H9 (cell line): ENCODE measurements at regions not wholly inside any gene's neighbourhood (a gene's known extent, or its start where the extent isn't known, plus 50 kb on each side); places are given as distances from the start of the nearest gene placed in this dataset.
"Not testable (repeated sequence)": the region's sequence is repeated elsewhere in the genome, so short reads cannot be mapped to it uniquely, and the experiment has no call there.

Experiments
- DNase-seq: peaks from one replicate; pipeline ENCODE4 v3.0.0-alpha.2; 2017
- H2AFZ ChIP-seq: one replicate; pipeline ENCODE4 v1.6.1; 2013; ENCODE audit warnings: mild to moderate bottlenecking, low read length, control low read depth, moderate library complexity
- H2AK5ac ChIP-seq: 2 replicates; pipeline ENCODE4 v1.6.1; 2013; ENCODE audit warnings: low read length, control low read depth, mixed read lengths; ENCODE audit not compliant: insufficient read length
- H2BK120ac ChIP-seq: one replicate; pipeline ENCODE4 v1.6.1; 2013; ENCODE audit warnings: low read depth, mild to moderate bottlenecking, low read length, control low read depth, inconsistent platforms; ENCODE audit not compliant: poor library complexity, severe bottlenecking
- H2BK12ac ChIP-seq: 2 replicates; pipeline ENCODE4 v1.6.1; 2013; ENCODE audit warnings: low read length, control low read depth, mixed read lengths, low read depth; ENCODE audit not compliant: insufficient read length
- H2BK15ac ChIP-seq: 2 replicates; pipeline ENCODE4 v1.6.1; 2013; ENCODE audit warnings: low read depth, low read length, control low read depth
- H2BK20ac ChIP-seq: one replicate; pipeline ENCODE4 v1.6.1; 2013; ENCODE audit warnings: low read depth, mild to moderate bottlenecking, low read length, control low read depth, inconsistent platforms; ENCODE audit not compliant: poor library complexity, severe bottlenecking
- H2BK5ac ChIP-seq: 2 replicates; pipeline ENCODE4 v1.6.1; 2013; ENCODE audit warnings: low read length, control low read depth, mixed read lengths; ENCODE audit not compliant: insufficient read length
- H3K14ac ChIP-seq: 2 replicates; pipeline ENCODE4 v1.6.1; 2013; ENCODE audit warnings: low read length, control low read depth; ENCODE audit not compliant: insufficient read depth
- H3K18ac ChIP-seq: 2 replicates; pipeline ENCODE4 v1.6.1; 2013; ENCODE audit warnings: low read depth, mild to moderate bottlenecking, mixed read lengths, low read length, control low read depth; ENCODE audit not compliant: insufficient read length
- H3K23ac ChIP-seq: 2 replicates; pipeline ENCODE4 v1.6.1; 2013; ENCODE audit warnings: low read length, control low read depth, mixed read lengths, low read depth; ENCODE audit not compliant: insufficient read length
- H3K23me2 ChIP-seq: 2 replicates; pipeline ENCODE4 v1.6.1; 2013; ENCODE audit warnings: low read depth, mild to moderate bottlenecking, mixed read lengths, low read length, control low read depth; ENCODE audit not compliant: insufficient read length, poor library complexity, severe bottlenecking
- H3K27ac ChIP-seq: 2 replicates; pipeline ENCODE4 v1.5.1; 2013; ENCODE audit warnings: low read length, control low read depth, mixed read lengths, low read depth; ENCODE audit not compliant: insufficient read length
- H3K27me3 ChIP-seq: 2 replicates; pipeline ENCODE4 v1.6.1; 2013; ENCODE audit warnings: low read length, control low read depth, inconsistent platforms; ENCODE audit not compliant: insufficient read depth
- H3K4ac ChIP-seq: 2 replicates; pipeline ENCODE4 v1.6.1; 2013; ENCODE audit warnings: low read depth, mild to moderate bottlenecking, control low read depth, inconsistent platforms, low read length, moderate library complexity
- H3K4me1 ChIP-seq: 2 replicates; pipeline ENCODE4 v1.6.1; 2013; ENCODE audit warnings: low read length, control low read depth, inconsistent platforms; ENCODE audit not compliant: insufficient read depth
- H3K4me2 ChIP-seq: 2 replicates; pipeline ENCODE4 v1.6.1; 2013; ENCODE audit warnings: low read length, control low read depth, mixed read lengths; ENCODE audit not compliant: insufficient read length, insufficient read depth
- H3K56ac ChIP-seq: 2 replicates; pipeline ENCODE4 v1.6.1; 2013; ENCODE audit warnings: low read depth, mild to moderate bottlenecking, mixed read lengths, low read length, control low read depth; ENCODE audit not compliant: insufficient read length
- H3K79me1 ChIP-seq: 2 replicates; pipeline ENCODE4 v1.6.1; 2013; ENCODE audit warnings: low read depth, mild to moderate bottlenecking, moderate library complexity, low read length, control low read depth, inconsistent platforms; ENCODE audit not compliant: insufficient read depth, poor library complexity, severe bottlenecking
- H3K79me2 ChIP-seq: 2 replicates; pipeline ENCODE4 v1.6.1; 2013; ENCODE audit warnings: low read length, control low read depth, inconsistent platforms; ENCODE audit not compliant: insufficient read depth
- H3K9ac ChIP-seq: 2 replicates; pipeline ENCODE4 v1.6.1; 2013; ENCODE audit warnings: low read length, control low read depth, mixed read lengths; ENCODE audit not compliant: insufficient read length; ENCODE audit errors: extremely low read depth
- H3K9me3 ChIP-seq: one replicate; pipeline ENCODE4 v1.6.1; 2013; ENCODE audit warnings: low read depth, low read length, inconsistent platforms; ENCODE audit not compliant: control insufficient read depth
- H3T11ph ChIP-seq: one replicate; pipeline ENCODE4 v1.6.1; 2013; ENCODE audit warnings: mild to moderate bottlenecking, low read length, control low read depth, inconsistent platforms
- H4K20me1 ChIP-seq: one replicate; pipeline ENCODE4 v1.6.1; 2013; ENCODE audit not compliant: control insufficient read depth, insufficient read length, insufficient read depth
- H4K5ac ChIP-seq: 2 replicates; pipeline ENCODE4 v1.6.1; 2013; ENCODE audit warnings: low read depth, mild to moderate bottlenecking, mixed read lengths, low read length, control low read depth; ENCODE audit not compliant: insufficient read length
- H4K8ac ChIP-seq: replicated peaks from 2 replicates; pipeline ENCODE4 v1.6.1; 2013; ENCODE audit warnings: low read length, control low read depth, mixed read lengths, low read depth; ENCODE audit not compliant: insufficient read length
- H4K91ac ChIP-seq: 2 replicates; pipeline ENCODE4 v1.6.1; 2013; ENCODE audit warnings: low read depth, mild to moderate bottlenecking, moderate library complexity, mixed read lengths, low read length, control low read depth; ENCODE audit not compliant: insufficient read length
- H3K27ac Mint-ChIP-seq, 3 experiments: 2 replicates in 2 of 3; 3 replicates in 1 of 3; pipeline ENCODE4 v1.8.0; 2020 to 2021; ENCODE audit warnings: mixed read lengths in 3 of 3, mild to moderate bottlenecking in 1 of 3, moderate library complexity in 1 of 3
- H3K27me3 Mint-ChIP-seq: 2 replicates; pipeline ENCODE4 v1.8.0; 2021; ENCODE audit warnings: low read depth, mild to moderate bottlenecking, moderate library complexity, mixed read lengths
- H3K36me3 Mint-ChIP-seq, 3 experiments: 2 replicates in 2 of 3; 3 replicates in 1 of 3; pipeline ENCODE4 v1.8.0; 2020 to 2021; ENCODE audit warnings: low read depth in 3 of 3, mixed read lengths in 3 of 3; ENCODE audit not compliant: insufficient read depth in 1 of 3
- H3K4me1 Mint-ChIP-seq, 2 experiments: 2 replicates each; pipeline ENCODE4 v1.8.0; 2020; ENCODE audit warnings: mixed read lengths in 2 of 2
- H3K4me3 Mint-ChIP-seq, 2 experiments: 2 replicates in 1 of 2; 3 replicates in 1 of 2; pipeline ENCODE4 v1.8.0; 2020 to 2021; ENCODE audit warnings: mild to moderate bottlenecking in 2 of 2, mixed read lengths in 2 of 2, moderate library complexity in 1 of 2
- H3K9me3 Mint-ChIP-seq, 2 experiments: 2 replicates in 1 of 2; 3 replicates in 1 of 2; pipeline ENCODE4 v1.8.0; 2020; ENCODE audit warnings: mild to moderate bottlenecking in 2 of 2, mixed read lengths in 2 of 2, moderate library complexity in 1 of 2
- whole genome bisulfite sequencing: extraction: QIAGEN DNeasy Blood & Tissue Kit; methylation state at CpG from one replicate; pipeline ENCODE4 v1.1.7; 2013; ENCODE audit warnings: missing lambda C conversion rate, low lambda C conversion rate, mixed read lengths; ENCODE audit not compliant: insufficient read length; ENCODE audit errors: extremely low coverage; 5-methylcytosine and 5-hydroxymethylcytosine counted together

GRCh38 chr2:87429931-87430275 is 318.0 kb upstream of the PLGLB2 start:
- not testable (repeated sequence) for H2AFZ ChIP-seq, H3K79me2 ChIP-seq, H4K91ac ChIP-seq, H3K36me3 Mint-ChIP-seq, H3K56ac ChIP-seq, H2BK5ac ChIP-seq, H2BK120ac ChIP-seq, H3K23ac ChIP-seq, H4K8ac ChIP-seq, H3K27me3 Mint-ChIP-seq, H3K4me1 Mint-ChIP-seq, H3K4ac ChIP-seq, H3K79me1 ChIP-seq, H3K27me3 ChIP-seq, H4K5ac ChIP-seq, H3K9me3 Mint-ChIP-seq, DNase-seq, H3K9ac ChIP-seq, H3K23me2 ChIP-seq, H3K4me2 ChIP-seq, H2AK5ac ChIP-seq, H2BK12ac ChIP-seq, H3K4me1 ChIP-seq, H4K20me1 ChIP-seq, H3K4me3 Mint-ChIP-seq, H2BK20ac ChIP-seq, H3T11ph ChIP-seq, H2BK15ac ChIP-seq, H3K27ac Mint-ChIP-seq, H3K27ac ChIP-seq, H3K9me3 ChIP-seq, H3K18ac ChIP-seq, H3K14ac ChIP-seq
- WGBS: no CpG with 5 or more reads among the region's 4 CpGs

DNA sequence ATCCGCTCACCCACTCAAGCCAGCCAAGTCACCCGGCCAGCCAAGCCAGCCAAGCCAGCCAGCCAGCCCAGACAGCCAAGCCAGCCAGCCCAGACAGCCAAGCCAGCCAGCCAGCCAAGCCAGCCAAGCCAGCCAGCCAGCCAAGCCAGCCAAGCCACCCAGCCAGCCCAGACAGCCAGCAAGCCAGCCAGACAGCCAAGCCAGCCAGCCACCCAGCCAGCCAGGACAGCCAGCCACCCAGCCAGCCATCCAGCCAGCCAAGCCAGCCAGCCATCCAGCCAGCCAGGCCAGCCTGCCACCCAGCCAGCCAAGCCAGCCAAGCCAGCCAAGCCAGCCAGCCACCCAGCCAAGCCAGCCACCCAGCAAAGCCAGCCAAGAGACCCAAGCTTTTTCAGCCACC is 316.8 kb upstream of the PLGLB2 start:
- not testable (repeated sequence) for H3T11ph ChIP-seq, H2BK5ac ChIP-seq, H3K27ac Mint-ChIP-seq, H3K4me1 ChIP-seq, H3K4me1 Mint-ChIP-seq, H3K79me1 ChIP-seq, H4K8ac ChIP-seq, DNase-seq, H3K9me3 Mint-ChIP-seq, H3K18ac ChIP-seq, H2AFZ ChIP-seq, H3K14ac ChIP-seq, H3K4me3 Mint-ChIP-seq, H2BK15ac ChIP-seq, H2BK20ac ChIP-seq, H3K4me2 ChIP-seq, H3K23me2 ChIP-seq, H3K23ac ChIP-seq, H3K27me3 ChIP-seq, H2AK5ac ChIP-seq, H3K56ac ChIP-seq, H3K9ac ChIP-seq, H3K79me2 ChIP-seq, H4K91ac ChIP-seq, H4K5ac ChIP-seq, H2BK12ac ChIP-seq, H3K4ac ChIP-seq, H4K20me1 ChIP-seq, H2BK120ac ChIP-seq, H3K27ac ChIP-seq, H3K36me3 Mint-ChIP-seq, H3K9me3 ChIP-seq
- H3K27me3 Mint-ChIP-seq: peaks cover 12% of the 10 kb centered on the region
- WGBS: no CpG with 5 or more reads among the region's 2 CpGs
